ENCODE measurements at regions not wholly inside any gene's neighbourhood (a gene's known extent, or its start where the extent isn't known, plus 50 kb on each side); places are given as distances from the start of the nearest gene placed in this dataset.

GRCh38 chr1:157270705-157271274 is 132.6 kb upstream of the ETV3 start (continued):
- TF ChIP-seq, protein P1, sequence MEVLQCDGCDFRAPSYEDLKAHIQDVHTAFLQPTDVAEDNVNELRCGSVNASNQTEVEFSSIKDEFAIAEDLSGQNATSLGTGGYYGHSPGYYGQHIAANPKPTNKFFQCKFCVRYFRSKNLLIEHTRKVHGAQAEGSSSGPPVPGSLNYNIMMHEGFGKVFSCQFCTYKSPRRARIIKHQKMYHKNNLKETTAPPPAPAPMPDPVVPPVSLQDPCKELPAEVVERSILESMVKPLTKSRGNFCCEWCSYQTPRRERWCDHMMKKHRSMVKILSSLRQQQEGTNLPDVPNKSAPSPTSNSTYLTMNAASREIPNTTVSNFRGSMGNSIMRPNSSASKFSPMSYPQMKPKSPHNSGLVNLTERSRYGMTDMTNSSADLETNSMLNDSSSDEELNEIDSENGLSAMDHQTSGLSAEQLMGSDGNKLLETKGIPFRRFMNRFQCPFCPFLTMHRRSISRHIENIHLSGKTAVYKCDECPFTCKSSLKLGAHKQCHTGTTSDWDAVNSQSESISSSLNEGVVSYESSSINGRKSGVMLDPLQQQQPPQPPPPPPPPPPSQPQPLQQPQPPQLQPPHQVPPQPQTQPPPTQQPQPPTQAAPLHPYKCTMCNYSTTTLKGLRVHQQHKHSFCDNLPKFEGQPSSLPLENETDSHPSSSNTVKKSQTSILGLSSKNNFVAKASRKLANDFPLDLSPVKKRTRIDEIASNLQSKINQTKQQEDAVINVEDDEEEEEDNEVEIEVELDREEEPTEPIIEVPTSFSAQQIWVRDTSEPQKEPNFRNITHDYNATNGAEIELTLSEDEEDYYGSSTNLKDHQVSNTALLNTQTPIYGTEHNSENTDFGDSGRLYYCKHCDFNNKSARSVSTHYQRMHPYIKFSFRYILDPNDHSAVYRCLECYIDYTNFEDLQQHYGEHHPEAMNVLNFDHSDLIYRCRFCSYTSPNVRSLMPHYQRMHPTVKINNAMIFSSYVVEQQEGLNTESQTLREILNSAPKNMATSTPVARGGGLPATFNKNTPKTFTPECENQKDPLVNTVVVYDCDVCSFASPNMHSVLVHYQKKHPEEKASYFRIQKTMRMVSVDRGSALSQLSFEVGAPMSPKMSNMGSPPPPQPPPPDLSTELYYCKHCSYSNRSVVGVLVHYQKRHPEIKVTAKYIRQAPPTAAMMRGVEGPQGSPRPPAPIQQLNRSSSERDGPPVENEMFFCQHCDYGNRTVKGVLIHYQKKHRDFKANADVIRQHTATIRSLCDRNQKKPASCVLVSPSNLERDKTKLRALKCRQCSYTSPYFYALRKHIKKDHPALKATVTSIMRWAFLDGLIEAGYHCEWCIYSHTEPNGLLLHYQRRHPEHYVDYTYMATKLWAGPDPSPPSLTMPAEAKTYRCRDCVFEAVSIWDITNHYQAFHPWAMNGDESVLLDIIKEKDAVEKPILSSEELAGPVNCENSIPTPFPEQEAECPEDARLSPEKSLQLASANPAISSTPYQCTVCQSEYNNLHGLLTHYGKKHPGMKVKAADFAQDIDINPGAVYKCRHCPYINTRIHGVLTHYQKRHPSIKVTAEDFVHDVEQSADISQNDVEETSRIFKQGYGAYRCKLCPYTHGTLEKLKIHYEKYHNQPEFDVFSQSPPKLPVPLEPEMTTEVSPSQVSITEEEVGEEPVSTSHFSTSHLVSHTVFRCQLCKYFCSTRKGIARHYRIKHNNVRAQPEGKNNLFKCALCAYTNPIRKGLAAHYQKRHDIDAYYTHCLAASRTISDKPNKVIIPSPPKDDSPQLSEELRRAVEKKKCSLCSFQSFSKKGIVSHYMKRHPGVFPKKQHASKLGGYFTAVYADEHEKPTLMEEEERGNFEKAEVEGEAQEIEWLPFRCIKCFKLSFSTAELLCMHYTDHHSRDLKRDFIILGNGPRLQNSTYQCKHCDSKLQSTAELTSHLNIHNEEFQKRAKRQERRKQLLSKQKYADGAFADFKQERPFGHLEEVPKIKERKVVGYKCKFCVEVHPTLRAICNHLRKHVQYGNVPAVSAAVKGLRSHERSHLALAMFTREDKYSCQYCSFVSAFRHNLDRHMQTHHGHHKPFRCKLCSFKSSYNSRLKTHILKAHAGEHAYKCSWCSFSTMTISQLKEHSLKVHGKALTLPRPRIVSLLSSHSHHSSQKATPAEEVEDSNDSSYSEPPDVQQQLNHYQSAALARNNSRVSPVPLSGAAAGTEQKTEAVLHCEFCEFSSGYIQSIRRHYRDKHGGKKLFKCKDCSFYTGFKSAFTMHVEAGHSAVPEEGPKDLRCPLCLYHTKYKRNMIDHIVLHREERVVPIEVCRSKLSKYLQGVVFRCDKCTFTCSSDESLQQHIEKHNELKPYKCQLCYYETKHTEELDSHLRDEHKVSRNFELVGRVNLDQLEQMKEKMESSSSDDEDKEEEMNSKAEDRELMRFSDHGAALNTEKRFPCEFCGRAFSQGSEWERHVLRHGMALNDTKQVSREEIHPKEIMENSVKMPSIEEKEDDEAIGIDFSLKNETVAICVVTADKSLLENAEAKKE (CRISPR knock-in tag; IDR thresholded peaks at IDR 0.05): no peak
- no peak for TF ChIP-seq REST (IDR thresholded peaks at IDR 0.05; ENCODE audit: unreplicated experiment)
- no peak for TF ChIP-seq CREB1 (CRISPR knock-in tag; IDR thresholded peaks at IDR 0.05; ENCODE audit: low read depth)
- TF ChIP-seq CTCF (conservative IDR thresholded peaks at IDR 0.05; ENCODE audit: low read depth in 2 of 2): no peak
- no peak for TF ChIP-seq ZNF114 (CRISPR knock-in tag; IDR thresholded peaks at IDR 0.05)
- no peak for TF ChIP-seq EZH2 (IDR thresholded peaks at IDR 0.05; ENCODE audit: low read depth, unreplicated experiment)
